SK-N-SH (cell line): ENCODE measurements at regions not wholly inside any gene's neighbourhood (a gene's known extent, or its start where the extent isn't known, plus 50 kb on each side); places are given as distances from the start of the nearest gene placed in this dataset.

Experiments used
- CTCF ChIP-seq: fragments of 200-600 bp; sonication (generic); IDR thresholded peaks from 2 replicates; pipeline ENCODE4 v1.6.1; 2017; ENCODE audit warnings: antibody characterized with exemption, mild to moderate bottlenecking, moderate library complexity
- IRF3 ChIP-seq: fragments of 150-350 bp; IDR thresholded peaks from 2 replicates; pipeline ENCODE4 v1.6.1; 2016; ENCODE audit warnings: mild to moderate bottlenecking, low read depth, low read length
- JUND ChIP-seq: IDR thresholded peaks from 2 replicates; pipeline ENCODE4 v1.4.0; 2012
- RCOR1 ChIP-seq: fragments of 150-350 bp; IDR thresholded peaks from 2 replicates; pipeline ENCODE4 v1.6.1; 2017; ENCODE audit warnings: antibody characterized with exemption, low read length
- REST ChIP-seq: IDR thresholded peaks from 2 replicates; pipeline ENCODE4 v1.6.1; 2012; ENCODE audit warnings: mild to moderate bottlenecking, low read depth, low read length, moderate library complexity
- SMC3 ChIP-seq: IDR thresholded peaks from 2 replicates; pipeline ENCODE4 v1.6.1; 2012; ENCODE audit warnings: low read depth, low read length, improper control_type of control experiment
- TAF1 ChIP-seq: IDR thresholded peaks from 2 replicates; pipeline ENCODE4 v1.6.1; 2012; ENCODE audit warnings: low read depth, mild to moderate bottlenecking, low read length, moderate library complexity, borderline replicate concordance
- TCF12 ChIP-seq: IDR thresholded peaks from 2 replicates; pipeline ENCODE4 v1.4.0; 2012

GRCh38 chrX:148322906-148323305 lies 177.5 kb upstream of the AFF2 start:
- no peak for TF ChIP-seq TAF1
- TF ChIP-seq CTCF, result no peak
- TF ChIP-seq RCOR1, result no peak
- no peak for TF ChIP-seq SMC3
- TF ChIP-seq TCF12, result no peak
- TF ChIP-seq JUND, result no peak
- TF ChIP-seq REST, result no peak
- TF ChIP-seq IRF3, result no peak
